Hindlimb muscle (tissue), 1 donor: ENCODE measurements at regions not wholly inside any gene's neighbourhood (a gene's known extent, or its start where the extent isn't known, plus 50 kb on each side); places are given as distances from the start of the nearest gene placed in this dataset.

Experiments
- DNase-seq: peaks from one replicate; pipeline ENCODE4 v3.0.0-alpha.2; 2013

DNA sequence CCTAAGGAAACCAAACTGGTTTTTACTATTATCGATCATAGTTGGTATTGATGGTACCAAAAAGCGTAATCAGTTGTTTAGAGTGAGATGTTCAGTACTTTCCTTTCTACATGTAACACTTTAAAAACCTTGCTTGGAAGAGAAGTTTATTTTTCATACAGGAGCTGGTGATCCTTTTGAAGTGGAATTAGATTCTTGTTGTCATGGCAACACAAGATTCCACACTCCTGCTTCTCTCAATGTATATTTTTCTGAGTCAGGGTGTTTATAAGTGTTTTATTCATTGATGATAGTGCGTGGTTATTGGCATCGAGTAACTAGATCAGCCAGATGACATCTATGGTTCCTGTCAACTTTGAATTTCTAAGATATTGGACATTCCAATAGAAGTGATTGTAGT is 181.1 kb upstream of the CHD1 start:
- DNase-seq = no peak

DNA sequence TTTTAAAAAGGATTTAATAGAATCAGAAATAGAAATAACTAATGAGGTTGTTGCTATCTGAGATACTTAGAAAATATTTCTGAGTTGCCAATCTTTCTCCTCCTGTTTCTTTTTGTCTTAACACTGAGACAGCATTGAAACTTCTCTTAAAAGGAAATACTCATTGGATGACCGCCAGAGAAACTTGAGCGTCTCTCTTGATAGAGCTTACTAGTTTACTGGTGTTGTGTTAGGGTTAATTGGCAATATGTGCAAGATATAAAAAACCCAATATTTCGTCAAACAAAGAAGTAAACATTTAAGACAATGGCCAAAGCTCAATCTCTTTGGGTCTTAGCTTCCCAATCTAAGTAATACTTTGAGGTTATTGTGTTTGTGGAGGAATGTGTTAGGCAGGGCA is 176.4 kb upstream of the CHD1 start:
- DNase-seq = peak; percentile 4

DNA sequence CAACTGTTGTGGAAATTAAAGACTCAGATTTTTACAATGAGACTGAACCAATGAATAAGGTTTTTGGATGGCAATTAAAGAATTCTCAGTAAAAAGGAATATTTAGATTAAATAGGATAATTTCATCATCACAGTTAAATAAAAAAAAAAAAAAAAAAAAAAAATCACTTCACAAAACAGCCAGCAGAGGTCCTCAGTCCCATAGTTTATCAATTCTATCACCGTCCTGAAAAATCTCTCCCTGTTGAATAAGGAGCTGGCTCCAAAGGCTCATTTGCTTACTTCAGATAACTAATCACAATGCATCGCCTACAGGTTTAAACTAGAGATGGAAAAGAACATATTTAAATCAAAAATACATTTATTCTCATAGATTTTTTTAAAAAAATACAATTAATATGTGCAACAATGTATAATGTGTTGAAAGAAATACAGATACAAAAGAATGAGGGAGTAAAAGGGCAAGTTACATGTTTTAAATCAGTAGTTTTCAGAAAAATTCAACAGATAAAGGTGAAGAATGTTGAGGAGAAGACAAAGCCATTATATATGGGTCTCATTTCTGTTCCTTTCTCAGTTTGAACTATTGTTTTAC is 175.8 kb upstream of the CHD1 start:
- peak; percentile 17 for DNase-seq

DNA sequence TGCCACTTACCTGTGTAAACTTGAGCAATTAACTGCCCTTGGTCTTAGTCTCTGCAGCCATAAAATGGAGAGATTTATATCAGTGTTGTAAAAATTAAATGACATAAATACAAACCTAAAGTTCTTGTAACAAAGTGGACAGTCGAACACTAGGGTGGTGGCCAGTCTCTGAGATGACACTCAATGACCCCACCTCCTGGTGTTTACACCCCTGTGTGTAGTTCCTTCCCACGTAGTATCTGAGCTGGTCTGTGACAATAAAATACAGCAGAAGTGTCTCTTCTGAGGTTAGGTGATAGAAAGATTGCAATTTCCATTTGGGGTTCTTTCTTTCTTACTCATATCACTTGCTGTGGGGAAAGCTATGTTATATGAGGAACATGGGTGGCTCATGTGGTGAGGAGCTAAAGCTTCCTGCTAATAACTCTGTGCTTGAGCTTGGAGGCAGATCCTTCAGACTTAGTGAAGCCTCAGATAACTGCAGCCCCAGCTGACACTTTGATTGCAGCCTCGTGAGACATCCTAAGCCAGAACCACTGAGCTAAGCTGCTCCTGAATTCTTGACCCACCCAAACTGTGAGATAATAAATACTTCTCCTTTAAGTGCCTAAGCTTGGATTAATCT is 173.4 kb upstream of the CHD1 start:
- DNase-seq = no peak

DNA sequence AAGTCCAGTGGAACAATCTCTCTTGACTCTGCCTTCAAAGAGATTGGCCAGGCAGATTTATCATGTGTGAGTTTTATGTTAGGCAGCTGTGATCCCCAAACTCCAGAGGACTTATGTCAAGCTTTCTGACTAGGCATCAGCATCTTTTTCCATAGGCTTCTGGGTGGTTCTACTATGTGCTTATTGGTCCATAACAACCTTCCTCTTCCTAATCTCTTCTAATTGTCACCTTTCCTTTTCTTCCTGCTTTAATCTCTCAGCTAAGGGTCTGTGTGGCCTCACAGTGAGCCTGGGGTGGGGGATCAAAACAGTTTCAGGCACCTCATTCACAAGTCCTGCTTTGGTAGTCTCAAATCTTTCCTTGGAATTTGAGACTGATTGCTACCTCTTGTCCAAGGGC is 170.9 kb upstream of the CHD1 start:
- no peak for DNase-seq

DNA sequence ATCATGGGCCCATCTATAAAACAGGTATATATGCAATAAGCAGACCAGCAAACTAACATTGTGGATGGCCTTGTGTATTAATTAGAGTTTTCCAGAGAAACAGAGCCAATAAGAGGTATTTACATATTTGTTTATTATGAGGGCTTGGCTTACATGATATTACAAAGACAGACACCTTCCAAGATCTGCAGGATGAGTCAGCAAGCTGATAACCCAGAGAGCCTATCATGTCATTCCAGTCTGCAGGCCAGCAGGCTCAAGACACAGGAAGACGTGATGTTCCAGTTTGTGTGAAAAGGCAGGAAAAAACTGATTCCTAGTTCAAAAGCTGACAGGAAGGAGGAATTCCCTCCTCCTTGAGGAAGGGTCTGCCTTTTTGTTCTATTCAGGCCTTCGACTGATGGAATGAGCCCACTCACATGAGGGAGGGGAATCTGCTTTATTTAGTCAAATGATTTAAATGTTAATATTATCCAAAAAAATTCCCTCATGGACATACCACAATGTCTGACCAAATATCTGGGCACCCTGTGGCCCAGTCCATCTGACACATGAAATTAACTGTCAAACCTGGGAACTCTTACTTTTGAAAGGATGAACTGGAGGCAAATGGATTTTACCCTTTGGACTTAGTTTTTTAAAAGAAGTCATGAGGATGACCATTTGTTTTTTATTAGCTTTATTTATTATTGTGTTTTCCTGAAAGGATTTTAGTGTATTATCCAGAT is 161.2 kb upstream of the CHD1 start:
- no peak for DNase-seq

DNA sequence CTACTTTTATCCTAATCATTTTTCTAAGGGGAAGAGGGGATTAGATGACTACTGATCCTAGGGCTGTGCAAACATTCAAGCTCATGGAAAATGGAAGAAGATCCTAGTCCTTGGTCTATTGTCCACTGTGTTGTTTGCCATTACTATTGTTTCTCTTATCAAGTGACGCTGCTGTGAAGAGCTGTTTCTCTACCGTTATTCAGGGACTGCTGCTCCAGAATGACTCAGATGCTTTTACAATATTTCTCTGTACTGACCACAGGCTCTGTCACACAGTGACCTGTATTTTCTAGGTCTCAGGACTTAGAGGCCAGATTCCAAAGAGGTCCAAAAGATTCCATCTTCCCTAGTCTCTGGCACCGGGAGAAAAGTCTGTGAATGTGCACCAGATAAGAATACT is 159.5 kb upstream of the CHD1 start:
- DNase-seq = no peak

DNA sequence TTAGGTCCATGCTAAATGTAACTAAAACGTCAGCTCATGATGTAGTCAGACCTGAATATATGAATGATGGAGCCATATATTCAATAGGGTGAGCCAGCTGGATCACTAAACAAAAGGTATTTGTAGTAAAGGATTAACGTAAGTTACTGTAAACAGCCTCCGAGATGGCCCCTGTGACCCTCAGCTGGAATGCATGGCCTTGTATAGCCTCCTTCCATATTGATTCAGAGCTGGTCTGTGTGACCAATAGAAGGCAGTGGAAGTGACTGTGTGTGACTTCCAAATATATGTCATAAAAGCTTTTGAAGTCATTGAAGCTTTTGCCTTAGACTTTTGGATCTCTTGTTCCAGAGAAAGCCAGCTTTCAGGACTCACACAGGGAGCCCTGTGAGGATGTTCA is 154.4 kb upstream of the CHD1 start:
- DNase-seq = no peak

DNA sequence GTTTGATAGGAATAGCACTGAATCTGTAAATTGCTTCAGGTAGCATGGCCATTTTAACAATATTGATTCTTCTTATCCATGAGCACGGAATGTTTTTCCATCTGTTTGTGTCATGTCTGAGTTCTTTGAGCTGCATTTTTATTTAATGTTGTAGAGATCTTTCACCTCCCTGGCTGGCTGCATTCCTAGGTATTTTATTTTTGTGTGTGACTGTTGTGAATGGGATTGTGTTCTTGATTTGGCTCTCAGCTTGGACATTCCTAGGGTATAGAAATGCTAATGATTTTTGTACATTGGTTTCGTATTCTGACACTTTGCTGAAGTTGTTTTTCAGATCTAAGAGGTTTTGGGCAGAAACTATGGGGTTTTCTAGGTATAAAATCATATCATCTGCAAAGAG is 152.9 kb upstream of the CHD1 start:
- no peak for DNase-seq

DNA sequence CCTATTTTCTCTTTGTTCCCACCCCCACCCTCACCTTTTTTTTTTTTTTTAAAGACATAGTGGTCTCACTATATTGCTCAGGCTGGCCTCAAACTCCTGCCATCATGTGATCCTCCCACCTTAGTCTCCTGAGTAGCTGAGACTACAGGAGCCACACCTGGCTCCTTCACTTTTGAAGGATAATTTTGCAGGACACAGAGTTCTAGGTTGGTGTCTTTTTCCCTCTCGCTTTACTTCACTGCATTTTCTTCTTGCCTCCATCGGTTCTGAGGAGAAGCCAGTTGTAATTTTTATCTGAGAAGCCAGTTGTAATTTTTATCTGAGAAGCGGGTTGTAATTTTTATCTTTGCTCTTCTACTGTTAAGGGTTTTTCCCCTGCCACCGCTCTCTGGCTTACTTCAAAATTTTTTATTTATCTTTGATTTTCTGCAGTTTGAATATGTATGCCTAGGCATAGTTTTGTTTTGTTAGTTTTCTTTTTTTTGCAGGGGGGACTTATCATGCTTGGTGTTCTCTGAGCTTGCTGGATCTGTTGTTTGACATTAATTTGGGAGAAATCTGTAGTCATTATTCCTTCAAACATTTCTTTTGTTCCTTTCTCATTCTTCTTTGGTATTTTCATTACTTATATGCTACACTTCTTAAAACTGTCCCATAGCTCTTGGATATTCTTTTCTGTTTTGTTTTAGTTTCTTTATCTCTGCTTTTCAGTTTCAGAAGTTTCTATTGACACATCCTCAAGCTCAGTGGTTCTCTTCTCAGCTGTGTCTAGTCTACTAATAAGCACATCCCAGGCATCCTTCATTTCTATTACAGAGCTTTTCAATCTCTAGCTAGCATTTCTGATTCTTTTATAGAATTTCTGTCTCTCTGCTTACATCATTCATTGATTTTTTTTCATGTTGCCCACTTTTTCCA is 148.2 kb upstream of the CHD1 start:
- DNase-seq = no peak

DNA sequence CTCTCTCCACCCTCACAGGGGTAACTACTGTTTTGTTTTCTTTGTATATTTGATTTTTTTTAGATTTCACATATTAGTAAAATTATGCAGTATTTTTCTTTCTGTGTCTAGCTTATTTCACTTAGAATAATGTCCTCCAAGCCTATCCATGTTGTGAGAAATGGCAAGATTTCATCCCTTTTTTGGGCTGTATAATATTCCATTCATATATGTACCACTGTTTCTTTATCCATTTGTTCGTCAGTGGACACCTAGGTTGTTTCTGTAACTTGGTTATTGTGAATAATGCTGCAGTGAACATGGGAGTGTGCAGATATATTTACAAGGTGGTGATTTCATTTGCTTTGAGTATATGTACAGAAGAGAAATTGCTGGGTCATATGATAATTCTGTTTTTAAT is 144.0 kb upstream of the CHD1 start:
- no peak for DNase-seq

DNA sequence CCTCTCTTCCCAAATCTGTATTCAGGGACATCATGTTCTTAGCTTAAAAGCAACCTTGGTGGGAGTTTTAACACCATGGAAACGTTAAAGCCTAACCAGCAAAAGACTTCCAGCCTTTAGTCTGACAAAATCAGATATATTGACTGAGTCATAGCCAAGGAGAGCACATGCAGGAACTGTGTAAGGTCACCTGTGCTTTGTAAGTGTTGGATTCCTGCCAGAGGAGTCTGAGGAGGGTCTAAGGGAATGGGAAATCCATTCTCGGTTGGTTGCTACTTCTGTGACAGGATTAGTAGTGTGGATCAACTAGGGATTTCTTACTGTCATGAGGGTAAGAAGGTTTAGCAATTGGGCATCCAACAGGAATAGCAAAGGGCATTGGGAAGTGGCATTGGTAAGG is 142.0 kb upstream of the CHD1 start:
- DNase-seq = no peak

DNA sequence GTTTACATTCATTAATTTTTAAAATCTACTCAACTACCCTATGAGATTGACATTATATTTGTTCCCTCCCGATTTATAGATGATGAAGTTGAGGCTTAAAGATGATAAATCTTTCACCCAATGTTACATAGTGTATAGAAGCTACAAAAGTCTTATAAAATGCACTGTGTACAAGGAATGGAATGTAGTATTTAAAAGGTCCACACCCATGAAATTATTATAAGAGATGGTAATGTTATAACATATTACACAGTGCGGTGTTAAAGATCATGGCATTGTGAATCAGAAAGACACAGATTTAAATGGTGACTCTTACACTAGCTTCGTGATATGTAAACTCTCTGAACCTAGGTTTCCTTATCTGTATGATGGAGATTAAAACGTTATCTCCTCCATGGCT is 141.6 kb upstream of the CHD1 start:
- no peak for DNase-seq

DNA sequence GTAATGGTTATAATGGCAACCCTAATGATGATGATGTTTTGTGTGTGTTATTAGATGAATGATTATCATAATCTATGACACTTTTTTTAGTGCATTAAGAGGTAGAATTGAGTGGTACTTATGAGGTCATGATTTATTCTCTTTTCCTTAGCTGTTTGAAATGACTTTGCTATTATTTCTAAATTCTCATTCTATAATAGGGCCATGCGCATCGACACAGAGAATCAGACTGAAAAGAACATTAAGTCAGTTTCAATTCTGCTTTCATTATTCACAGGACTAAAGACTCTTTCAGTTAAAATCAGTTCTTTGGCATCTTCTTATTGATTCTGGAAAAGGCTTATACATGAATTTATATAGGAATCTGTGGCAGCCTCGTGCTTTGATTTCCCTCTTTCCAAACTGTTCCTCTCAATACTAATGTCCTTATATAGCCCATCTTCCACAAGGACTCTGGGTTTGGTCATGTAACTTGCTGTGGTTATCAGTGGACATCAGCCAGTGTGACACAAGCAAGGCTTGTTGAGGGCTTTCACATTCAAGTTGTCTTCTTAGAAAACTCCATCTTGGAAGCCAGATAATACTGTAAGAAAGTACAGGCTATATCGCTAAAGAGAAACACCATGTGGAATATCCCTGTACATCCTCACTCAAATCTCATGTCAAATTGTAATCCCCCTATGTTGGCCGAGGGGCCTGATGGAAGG is 140.3 kb upstream of the CHD1 start:
- no peak for DNase-seq

DNA sequence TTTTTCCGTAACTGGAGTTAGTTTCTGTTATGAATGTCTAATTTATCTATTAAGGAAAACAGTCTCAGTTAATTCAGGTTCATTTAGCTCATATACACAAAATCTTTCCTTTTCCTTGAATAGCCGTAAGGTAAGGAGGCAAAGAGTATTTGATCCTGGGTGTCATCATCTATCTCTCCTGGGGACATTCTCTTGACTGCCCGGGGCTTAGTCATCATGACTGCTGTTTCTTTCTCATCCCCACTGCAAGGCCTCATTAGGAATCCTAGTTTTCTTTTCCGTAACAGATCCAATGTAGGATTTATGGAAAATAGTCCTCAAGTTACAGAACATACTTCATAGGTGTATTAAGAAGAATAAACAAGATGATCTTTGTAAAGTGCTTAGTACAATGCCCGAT is 134.9 kb upstream of the CHD1 start:
- DNase-seq = no peak

DNA sequence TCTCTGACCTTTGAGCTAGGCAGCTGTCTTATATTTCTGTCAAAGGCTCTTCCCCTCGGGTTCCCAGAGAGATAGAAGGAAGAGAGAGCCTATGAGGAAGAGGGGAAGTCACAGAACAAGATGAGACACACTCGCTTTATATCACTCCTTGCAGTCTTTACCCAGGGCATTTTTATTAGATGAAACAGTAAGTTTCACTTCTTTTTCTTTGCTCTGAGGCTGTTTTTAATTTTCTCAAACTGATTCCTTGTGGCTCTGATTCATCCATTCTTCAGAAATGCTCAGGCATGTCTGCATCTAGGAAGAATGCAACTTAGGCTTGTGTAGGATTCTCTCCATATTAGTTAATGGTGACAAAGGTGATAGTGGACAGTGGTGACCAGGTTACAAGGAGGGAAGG is 132.9 kb upstream of the CHD1 start:
- DNase-seq = no peak

DNA sequence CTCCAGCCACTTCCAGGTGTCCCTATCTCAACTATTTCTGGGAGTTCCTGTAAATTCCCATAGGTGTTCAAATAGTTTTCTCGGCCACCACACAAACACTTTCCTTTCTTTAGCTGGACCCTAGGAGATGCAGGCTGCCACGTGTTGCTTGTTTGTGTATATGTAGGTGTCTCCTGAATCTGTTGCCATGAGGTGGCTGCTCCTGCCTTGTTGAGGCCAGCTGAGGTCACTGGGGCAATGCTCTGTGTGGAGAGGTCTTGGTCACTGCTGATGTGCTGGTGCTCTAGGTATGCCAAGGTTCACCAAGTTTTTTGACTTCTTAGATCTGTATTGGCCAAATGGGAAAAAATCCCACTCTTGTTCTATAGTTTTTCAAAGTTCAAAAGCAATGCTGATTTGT is 132.5 kb upstream of the CHD1 start:
- no peak for DNase-seq

DNA sequence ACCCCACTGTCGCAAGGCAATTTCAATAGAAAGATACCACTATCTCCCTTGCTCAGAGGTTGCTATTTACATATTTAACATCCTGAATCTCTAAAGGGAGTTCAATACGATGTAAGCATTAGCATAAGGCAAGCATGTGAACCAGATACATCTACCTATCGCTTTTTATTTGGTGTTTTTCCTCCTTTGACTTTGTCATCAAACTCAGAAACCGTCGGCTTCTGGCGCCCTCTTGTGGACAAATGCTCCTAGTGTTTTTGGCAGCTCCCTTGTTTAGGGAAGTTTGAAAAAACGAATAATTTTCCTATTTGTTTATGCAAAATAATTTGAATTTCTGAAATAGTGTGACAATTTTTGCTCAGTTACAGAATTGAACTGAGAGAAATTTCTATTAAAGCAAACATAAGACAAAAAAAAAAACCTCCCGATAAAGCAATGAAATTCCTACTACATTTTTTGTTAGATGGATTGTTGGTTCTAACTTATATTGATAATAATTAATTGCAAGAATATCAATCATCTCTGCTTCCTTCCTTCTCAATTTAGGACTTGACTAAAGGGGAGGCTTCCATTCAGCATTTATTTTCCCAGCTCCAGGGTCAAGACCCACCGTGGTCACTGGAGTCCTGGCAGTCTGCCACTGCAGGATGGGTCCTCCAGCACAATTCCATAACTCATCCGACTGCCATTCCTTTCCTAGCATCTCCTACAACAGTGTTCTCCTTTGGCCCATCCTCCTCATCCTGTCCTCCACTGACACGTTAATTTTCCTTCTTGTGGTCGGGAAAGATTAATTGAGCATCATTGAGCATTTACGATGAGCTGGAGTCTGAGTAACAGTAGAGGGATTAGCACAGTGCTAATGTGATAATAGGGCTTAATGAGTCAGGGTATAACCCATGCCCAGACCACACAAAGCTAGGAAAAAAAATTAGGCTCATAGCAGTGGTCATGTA is 131.8 kb upstream of the CHD1 start:
- peak; percentile 56 for DNase-seq

DNA sequence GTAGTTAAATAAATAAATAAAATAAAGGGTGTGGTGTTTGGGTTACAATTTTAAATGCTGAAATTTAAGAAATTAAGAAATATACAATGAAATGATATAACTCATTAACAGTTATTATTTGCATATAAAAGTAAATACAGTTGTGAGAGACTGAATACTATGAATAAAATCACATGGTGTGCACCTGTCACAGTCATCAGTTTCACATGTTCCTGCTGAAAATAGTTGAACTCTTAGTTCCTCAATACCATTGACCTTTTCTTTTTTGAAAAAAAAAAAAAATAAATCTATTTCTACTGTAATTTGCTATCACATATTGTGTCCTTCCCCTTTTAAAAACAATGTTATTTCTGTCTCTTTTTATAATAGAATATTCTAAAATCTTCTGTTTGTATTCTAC is 130.9 kb upstream of the CHD1 start:
- no peak for DNase-seq

DNA sequence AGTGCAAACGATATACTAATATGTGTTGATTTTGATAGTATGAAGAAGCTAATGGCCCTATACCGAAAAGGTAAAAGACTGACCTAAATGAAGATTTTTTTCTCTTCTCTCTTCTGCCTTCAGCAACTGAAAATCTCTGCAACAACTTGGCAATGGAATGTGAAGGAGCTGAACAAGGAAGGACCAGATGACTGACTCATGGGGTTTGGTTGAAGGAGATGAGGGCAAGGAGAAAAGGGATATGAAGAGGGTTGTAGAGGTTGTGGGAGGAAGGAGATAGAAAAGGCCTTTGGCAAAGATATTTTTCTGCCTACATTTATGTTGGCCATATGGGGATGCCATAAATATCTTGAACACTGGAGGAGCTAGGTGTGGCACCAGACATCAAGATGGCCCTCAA is 129.7 kb upstream of the CHD1 start:
- no peak for DNase-seq

DNA sequence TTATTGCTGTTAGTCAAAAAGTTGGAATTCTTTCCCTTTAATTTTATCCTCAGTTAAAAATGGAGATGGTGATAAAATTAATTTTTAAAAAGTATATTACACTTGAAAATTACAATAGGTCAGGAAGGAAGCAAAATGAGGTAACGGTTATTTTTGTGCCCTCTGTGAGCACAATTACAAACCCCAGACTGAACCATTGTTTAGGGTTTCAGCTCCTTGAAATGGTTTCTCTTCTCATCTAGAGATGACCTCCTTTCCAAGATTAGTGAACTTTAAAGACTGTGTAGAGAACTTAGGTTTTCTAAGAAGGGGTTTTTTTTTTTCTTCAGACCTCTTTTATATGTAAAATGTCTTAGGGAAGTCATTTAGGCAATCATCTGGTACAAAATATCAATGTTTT is 126.2 kb upstream of the CHD1 start:
- no peak for DNase-seq
